GM18505 (cell line): ENCODE measurements at regions not wholly inside any gene's neighbourhood (a gene's known extent, or its start where the extent isn't known, plus 50 kb on each side); places are given as distances from the start of the nearest gene placed in this dataset.

Experiments
- ATAC-seq: cut with Tn5 transposase; IDR thresholded peaks from one replicate; pipeline ENCODE4 v1.9.1; 2021; ENCODE audit not compliant: unreplicated experiment
- POLR2A ChIP-seq: IDR thresholded peaks from 4 replicates; pipeline ENCODE4 v1.6.1; 2011; ENCODE audit warnings: borderline replicate concordance; ENCODE audit not compliant: insufficient read depth, insufficient read length; ENCODE audit errors: extremely low read depth

DNA sequence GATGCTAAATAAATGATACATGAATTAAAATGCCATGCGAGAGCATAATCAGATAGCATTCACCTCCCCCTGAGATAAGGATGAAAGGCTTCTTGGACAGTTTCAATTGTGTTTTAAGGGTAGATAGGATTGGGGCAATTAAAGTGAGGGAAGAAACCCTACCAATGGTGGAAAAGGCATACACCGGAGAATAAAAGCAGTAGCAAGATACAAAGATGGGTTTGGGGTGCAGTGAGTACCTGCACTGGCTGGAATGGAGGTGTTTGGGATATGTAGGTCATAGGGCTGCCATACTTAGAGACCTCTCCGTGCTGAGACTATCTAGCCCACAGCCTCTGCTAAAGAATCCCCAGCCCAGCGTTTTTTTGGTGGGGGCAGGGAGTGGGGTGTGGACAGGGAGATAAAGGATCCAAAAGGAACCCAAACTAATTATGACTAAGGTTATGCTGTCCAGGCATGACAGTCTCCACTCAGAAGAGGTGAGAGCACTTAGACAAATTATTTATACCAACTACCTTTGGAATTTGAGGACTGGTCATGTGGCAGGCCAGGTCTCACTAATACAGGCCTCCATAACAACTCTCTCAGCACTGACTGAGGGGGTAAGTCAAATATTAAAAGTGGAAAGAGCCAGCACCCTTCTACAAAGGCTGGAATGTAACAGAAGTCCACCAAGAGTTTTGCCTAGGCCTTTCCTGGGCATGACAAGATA lies 280.8 kb downstream of the ADGB start:
- no peak for ATAC-seq

GRCh38 chr6:146881228-146882181 lies 282.7 kb downstream of the ADGB start:
- no peak for TF ChIP-seq POLR2A
- ATAC-seq, result no peak

More for the DNA sequence above, 280.8 kb downstream of the ADGB start:
- no peak for TF ChIP-seq POLR2A

DNA sequence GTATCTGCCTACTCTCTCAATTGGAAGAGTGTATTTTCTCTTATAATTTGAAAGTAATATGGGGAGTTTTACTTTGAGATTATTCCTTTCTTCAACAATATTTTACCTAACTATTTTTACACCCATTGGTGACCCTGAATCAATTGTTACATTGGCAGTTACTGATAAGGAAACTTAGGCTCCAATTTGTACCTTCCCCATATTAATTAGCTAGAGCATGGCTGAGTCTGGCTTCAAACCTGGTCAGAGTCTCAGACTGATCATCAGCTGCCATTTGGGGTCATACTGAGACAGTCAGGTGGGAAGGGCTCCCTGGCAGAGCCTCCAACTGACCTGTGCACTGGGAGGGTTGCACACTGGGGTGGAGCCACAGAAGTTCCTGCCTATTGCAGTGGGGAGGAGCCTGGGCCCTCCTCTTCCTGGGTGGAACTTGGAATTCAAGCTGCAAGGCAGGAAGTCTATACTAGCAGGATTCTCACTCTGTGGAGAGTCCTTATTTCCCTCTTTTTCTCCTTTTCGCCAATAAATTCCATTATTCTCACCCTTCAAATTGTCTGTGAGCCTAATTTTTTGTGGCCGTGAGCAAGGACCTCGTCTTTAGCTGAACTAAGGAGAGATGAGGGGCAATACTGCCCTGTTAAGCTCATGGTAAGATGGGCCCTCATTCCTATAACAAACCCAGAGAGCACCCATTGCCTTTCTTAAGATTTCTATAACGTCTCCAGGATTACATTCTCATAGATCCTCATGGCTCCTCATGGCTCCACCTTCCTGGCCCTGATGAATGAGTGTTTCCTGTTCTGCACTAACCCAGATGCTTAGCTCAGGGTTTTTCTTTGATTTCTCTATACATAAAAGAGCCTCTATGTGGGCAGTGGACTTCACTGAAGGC lies 285.1 kb downstream of the ADGB start:
- TF ChIP-seq POLR2A, result no peak
- no peak for ATAC-seq

- no peak for TF ChIP-seq POLR2A
- peak; percentile 74 for ATAC-seq
These were observed 286.0 kb downstream of the ADGB start for GRCh38 chr6:146884728-146885127.

DNA sequence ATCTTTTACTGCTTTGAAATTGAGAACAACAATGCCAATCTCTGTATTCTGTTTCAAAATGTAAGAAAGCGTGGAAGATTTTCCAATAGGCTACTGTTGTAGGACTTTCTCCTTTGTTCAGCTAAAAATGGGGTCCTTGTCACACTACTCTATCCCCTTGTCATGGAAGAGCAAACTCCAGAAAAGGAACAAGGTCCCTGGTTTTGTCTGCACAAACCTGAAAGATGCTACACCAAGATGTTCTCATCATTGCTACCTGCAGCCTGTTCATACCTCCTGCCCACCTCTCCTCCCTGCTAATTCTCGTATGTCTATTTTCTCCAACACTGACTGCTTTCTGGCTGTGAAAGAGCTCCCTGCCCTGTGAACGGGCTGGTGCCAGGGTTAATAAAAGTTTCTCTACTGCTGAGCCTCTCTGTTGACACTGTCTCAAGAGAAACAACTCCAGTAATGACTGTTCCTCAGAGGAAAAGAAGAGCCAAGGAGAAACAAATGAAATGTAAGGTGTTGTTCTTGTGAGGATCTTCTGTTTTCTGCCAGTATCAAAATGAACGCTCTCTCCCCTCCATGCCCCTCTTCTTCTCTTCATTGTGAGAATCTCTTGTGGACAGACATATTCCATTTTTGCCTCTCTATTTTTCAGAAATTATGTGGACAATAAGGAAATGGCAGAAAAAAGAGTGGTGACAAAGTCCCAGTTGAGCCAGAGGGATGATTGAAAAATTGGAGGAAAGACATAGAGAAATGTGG lies 287.1 kb downstream of the ADGB start:
- no peak for ATAC-seq
- TF ChIP-seq POLR2A, result no peak

- no peak for TF ChIP-seq POLR2A
- ATAC-seq, result no peak
These were observed 288.0 kb downstream of the ADGB start for GRCh38 chr6:146886587-146887446.

DNA sequence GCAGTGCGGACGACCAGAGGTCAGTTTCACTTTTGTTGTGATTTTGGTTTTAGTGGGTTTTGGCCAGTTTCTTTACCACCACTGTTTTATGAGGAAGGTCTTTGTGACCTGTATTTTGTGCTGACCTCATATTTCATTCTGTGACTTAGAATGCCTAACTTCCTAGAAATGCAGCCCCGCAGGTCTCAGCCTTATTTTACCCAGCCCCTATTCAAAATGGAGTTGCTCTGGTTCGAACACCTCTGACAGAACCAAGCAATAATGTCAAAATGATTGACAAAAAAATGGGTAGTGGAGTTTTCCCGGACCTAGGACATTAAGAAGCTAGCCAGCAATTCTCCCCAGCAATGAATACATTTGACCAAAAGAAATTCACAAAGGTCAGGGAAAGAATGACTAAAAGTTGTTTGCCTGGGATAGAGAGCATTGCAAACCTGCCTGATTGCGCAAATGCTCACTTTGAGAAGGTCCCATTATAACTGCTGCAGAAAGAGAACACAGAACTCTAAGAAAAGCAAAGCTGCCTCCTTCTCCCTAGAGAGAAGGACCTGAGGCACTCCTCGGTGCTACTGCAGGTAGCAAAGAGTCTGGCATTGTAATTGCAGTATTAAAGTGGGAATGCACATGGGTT lies 288.8 kb downstream of the ADGB start:
- ATAC-seq, result no peak
- TF ChIP-seq POLR2A, result no peak

GRCh38 chr6:146889303-146889702 lies 290.5 kb downstream of the ADGB start:
- no peak for TF ChIP-seq POLR2A
- ATAC-seq, result no peak

- ATAC-seq, result no peak
- TF ChIP-seq POLR2A, result no peak
These were observed 291.4 kb downstream of the ADGB start for GRCh38 chr6:146890172-146890571.

DNA sequence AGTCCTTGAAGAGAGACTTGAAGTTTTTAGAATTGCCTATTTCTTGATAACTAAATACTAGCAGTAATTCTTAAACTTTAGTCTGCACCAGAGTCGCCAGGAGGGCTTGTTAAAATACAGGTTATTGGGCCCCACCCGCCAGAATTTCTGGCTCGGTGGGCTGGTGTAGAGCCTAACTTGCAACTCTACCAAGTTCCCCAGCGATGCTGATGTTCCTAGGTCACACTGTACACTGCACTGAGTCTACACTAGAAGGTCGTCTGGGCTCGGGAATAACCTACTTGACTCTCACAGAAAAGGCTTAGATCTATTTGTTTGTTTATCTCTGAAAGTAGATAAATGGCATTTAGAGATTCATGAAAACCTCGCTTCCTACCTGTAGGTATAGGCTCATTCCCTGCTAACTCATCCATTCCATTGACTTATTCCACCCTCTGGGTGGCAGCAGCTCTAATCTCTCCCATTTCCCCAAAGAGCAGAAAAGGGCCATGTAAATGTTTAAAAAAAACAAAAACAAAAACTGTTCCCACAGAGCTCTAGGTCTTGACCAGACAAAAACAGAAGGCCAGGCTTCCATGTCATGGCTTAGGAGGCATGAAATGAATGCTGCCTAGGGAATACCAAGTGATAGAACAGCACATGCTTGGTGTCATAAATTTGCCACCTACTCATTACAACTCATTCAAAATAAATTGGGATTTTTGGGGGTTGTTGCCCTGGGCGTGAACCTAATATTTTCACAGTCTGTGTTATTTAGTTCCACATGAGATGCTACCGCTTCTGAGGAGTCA lies 292.1 kb downstream of the ADGB start:
- no peak for TF ChIP-seq POLR2A
- no peak for ATAC-seq

GRCh38 chr6:146891615-146892265 lies 293.0 kb downstream of the ADGB start:
- no peak for TF ChIP-seq POLR2A
- no peak for ATAC-seq

- TF ChIP-seq POLR2A, result no peak
- no peak for ATAC-seq
These were observed 293.5 kb downstream of the ADGB start for GRCh38 chr6:146892283-146892612.
